ENCODE measurements at regions not wholly inside any gene's neighbourhood (a gene's known extent, or its start where the extent isn't known, plus 50 kb on each side); places are given as distances from the start of the nearest gene placed in this dataset.

DNA sequence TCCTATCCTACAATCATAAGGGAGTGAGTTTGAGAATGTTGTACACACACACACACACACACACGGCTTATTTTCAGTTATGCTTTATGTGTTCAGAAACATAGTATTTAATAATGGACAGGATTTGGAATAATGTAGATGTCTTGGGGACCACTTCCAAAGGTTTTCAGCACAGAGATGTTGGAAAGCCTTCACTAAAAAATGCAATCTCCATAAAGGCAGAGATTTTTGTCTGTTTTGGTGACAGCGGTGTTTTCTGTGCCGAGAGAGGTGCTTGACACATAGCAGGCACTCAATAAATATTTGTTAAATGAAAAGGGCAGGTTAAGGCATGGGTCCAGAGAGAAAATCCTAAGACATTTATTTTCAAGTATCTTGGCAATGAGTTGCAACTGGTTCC, 428.2 kb upstream of the RGMA start:
- no peak for DNase-seq

DNA sequence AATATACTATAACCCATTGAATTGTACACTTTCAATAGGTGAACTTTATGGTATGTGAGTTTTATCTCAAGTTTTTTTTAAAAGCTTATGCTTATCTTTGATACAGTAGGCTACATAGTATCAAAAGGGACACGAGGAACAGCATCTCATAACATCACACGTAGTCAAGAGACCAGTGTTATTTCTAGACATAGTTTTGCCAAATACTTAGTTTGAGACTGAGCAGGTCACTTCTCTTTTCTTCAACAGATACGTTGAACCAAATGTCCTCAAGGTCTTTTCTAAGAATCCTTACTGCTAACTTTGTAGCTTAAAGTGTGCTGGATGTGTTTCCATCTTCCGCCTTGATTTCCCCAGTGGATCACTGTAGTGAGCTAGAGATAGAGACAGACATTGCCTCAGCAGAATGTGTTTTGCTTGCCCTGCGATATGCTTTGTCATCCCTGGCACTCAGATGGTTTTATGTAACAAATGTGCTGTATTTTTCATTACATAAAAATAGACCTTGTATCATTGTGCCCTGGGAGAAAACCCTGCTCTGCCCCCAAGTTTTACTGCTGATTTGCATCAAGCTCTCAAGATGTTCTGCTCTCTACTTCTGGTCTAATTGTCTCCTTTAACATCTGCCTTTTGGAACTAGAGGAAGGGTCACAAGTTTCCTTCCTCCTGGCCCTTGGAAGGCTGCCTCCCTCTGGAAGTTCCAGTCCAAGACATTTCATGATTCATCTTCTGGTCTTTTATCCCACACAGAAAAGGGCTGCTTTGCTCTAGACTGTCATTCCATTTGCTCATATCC, 426.4 kb upstream of the RGMA start:
- DNase-seq: no peak

- no peak for DNase-seq
Measured at GRCh38 chr15:93506646-93507045, 417.6 kb upstream of the RGMA start.

DNA sequence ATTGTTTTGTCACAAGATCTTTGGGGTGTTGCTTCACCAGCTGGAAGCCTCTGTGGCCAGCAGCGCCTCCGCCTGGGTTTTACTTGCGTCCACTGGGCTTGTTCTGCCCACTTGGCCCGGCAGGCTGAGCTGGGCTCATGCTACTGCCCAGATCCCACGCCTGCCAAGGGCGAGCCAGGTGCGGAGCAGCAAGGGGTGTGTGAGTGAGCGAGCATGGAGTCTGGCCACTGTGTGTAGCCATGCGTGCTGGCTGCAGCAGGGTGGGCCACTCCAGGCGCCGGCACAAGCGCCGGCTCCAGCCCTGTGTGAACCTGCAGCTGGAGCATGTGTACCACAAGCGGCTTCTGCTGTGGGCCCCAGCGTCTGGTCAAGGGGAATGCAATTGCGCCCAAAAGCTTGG, 416.5 kb upstream of the RGMA start:
- DNase-seq: no peak

DNA sequence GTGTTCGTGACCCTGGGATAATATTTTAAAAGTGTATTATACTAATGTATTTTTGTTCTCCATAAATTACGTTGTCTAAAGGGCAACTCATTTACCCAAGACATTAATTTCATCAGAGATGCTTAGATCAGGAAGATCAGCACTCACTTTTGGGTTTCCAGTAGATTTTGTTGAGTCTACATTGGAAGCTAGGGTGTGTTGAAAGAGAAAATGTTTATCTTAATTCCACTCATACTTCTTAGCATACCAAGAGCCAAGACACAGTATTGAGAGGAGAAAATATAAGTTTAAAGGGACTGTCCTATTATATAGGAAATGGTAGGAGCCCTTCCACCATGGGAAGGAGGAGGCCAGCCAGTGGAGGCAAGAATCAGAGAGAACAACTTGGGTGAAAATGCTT, 412.9 kb upstream of the RGMA start:
- no peak for DNase-seq

DNA sequence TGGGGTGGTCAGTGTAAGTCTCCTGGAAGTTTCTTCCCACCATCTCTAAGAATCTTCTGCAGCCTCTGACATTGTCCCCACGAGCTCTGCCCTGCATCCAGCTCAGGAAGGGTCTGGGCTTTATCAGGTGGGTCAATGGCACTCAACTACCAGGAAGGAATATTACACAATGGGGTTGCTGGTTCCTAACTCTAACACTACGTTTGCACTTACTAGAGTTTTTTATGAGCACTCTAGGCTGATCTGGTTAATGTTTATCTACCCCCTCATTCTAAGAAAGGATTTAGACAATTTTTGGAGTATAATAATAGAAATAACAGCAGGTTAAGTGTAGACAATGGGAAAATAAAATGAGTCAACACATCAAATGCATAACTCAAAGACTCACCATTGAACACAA, 411.1 kb upstream of the RGMA start:
- no peak for DNase-seq

GRCh38 chr15:93497291-93497690, 408.3 kb upstream of the RGMA start:
- DNase-seq: no peak

DNA sequence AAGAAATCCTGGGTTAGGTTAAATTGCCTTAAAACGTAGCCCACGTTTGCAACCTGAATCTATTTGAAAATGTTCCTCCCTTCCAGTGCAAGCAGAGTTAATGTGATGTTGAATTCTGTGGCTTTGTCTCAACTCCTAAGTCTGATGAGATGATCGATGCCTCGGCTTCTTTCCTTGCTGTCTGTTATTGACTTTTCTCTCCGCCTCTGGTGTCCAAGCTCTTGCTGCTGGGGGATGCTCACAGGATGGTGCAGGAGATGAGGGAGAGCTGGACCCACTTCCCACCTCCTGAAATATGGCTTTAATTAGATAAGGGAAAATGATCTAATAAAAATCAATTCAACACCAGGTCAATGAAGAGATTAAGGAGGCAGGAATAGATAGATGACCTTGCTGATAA, 407.9 kb upstream of the RGMA start:
- no peak for DNase-seq

DNA sequence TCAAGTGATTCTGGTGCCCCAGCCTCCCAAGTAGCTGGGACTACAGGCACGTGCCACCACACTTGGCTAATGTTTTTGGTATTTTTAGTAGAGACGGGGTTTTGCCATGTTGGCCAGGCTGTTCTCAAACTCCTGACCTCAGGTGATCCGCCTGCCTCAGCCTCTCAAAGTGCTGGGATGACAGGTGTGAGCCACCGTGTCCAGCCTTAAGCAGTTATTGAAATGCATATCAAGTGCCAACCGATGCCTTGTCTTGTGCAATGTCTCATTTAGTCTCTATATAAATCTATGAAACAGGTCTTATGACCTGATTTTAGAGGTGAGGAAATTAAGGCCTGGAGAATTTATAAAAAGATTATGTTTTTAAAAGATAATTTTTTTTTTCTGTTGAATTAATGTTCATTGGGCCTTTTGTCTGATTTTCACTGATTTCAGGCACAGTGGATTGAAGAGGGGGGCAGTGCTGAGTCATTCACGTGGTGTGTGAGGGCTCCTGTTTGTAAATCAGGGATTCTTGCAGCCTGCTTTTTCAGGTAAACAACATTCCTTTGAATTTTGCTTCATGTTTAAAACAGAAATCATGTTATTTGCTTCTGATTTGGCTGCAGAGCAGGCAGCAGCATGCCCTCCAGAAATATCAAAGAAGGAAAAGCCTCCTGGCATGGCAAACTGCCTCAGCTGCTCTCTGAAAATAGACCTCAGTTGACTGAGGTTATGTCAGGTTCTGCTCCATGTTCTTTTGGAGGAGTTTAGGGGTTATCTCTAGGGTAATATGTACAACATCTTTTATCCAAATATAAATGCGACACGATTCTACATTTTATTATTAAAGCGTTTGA, 407.0 kb upstream of the RGMA start:
- DNase-seq: no peak

GRCh38 chr15:93493172-93493571, 404.2 kb upstream of the RGMA start:
- DNase-seq: no peak

- no peak for DNase-seq
Measured at GRCh38 chr15:93491291-93491690, 402.3 kb upstream of the RGMA start.

DNA sequence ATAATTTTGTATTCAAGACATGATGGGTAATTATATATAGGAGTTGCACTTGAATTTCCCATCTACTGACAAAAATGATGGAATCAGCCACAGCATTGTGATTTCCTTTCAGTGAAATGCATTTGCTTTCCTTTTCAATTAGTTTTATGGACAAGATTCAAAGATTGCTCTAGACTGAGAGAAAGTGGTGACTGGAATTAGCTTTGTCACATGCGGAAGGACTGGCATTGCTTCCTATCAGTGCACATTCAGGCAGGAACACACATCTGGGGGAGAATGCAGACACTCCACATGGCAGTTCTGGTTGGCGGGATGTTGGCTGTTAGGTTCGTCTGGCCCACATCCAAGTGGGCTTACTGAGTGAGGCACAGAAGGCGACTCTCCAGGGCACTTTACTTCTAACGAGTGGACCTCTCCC, 399.3 kb upstream of the RGMA start:
- DNase-seq: no peak

GRCh38 chr15:93486407-93487117, 397.6 kb upstream of the RGMA start:
- DNase-seq: no peak

DNA sequence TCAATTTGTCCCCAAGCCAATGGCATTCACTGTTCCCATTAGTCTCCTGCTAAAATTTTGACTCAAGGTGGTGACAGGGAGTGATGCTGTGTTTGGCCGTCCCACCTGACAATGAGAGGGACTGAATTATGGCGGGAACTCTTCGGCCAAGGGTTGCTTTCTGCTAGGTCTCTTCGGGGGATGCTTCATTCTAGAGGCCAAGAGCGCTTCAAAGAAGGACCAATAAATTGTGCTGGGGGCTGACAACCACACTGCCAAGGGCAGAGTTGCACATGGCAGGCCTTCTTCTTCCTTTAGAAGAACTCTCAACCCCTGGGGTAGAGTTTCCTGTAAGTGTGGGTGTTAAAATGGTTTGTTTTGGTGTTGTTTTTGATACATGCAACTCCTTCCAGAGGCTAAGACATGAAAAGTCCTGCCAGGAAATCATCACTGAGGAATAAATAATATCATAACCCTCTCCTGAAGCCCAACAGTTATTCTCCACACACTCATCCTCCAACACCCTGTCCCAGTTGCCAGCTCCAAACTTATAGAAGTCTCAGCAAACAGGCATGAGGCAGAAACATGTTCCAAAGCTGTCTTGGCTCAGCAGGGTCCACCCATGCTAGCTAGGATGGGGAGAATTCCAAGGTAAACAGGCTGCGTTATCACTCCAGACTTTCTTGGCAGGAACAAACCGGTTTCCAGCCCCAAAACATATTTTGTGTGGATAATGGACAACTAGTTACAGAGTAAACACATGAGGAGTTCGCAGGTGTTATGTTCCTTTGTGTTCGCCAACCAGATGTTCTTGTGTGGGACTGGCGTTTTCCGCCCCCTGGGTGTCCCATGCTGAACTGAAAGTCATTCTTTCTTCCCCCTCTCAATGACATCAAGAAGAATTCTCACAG, 396.7 kb upstream of the RGMA start:
- peak; percentile 47 for DNase-seq

DNA sequence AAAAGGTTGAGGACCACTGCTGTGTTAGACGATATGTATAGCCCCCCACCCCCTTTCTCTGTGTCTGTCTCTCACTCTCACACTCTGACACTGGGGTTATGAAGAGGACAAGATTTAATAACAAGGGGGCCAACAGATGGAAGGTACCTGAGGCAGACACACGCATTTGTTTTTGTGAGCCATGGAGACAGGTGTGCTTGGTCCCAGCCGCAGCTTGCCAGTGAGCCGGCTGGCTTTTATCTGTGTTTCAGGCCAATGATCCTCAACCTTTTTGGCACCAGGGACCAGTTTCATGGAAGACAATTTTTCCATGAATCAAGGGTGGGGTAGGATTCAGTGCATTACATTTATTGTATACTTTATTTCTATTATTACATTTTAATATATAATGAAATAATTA, 394.9 kb upstream of the RGMA start:
- no peak for DNase-seq

- no peak for DNase-seq
Measured at GRCh38 chr15:93482731-93483130, 393.7 kb upstream of the RGMA start.

DNA sequence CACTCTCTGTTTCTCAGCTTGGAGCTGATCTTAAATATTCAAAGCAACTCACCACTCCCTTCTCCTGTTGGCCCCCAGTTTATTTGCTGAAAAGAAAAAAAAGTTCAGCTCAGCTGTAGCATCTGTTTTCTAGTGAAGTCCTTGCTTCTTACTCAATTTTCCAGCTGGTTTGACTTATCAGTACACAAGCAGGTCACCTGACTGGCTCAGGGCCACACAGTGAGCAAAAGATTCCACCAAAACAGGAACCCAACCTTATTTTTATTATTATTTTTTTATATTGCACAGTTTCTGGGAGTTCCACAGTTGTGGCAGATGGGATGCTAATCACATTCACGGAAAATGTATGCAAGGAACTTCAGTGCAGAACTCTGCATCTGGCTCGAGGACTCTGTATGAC, 390.7 kb upstream of the RGMA start:
- no peak for DNase-seq

DNA sequence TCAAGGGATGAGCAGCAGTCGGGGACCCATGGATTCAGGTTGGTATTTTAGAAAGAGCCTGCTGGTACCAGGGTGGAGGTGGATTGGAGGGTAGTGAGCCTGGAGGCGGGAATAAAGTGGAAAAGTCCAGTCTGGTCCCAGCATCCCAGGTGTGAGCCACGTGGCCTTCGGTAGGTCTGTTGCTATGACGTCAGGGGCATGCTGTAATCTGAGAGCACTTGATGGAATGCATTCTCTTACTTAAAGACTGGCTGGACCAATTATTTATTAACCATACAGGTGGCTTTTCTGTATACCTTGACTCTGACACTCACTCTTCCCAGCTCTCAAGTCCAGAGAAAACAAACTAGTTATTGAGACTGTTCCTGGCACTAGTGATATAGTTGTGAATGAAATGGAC, 389.9 kb upstream of the RGMA start:
- DNase-seq: no peak

- DNase-seq: no peak
Measured at GRCh38 chr15:93477721-93478120, 388.7 kb upstream of the RGMA start.

DNA sequence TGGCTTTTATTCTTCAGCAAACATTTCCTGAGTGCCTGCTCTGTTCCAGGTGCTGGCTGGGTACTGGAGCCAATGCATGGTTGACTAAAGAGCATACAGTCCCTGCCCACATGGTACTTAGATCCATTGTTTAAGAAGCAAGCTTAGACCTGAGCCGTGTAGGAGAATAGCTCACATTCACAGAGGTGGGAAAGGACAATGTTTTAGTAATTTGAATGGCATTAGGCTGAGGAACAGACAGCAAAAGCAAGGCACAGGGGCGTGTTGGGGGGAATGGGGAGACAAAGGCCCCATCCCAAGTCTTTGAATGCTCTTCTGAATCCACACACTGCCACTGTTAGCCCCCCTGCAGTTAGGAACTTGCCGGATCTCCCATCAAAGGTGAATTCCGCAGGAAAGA, 388.2 kb upstream of the RGMA start:
- no peak for DNase-seq

DNA sequence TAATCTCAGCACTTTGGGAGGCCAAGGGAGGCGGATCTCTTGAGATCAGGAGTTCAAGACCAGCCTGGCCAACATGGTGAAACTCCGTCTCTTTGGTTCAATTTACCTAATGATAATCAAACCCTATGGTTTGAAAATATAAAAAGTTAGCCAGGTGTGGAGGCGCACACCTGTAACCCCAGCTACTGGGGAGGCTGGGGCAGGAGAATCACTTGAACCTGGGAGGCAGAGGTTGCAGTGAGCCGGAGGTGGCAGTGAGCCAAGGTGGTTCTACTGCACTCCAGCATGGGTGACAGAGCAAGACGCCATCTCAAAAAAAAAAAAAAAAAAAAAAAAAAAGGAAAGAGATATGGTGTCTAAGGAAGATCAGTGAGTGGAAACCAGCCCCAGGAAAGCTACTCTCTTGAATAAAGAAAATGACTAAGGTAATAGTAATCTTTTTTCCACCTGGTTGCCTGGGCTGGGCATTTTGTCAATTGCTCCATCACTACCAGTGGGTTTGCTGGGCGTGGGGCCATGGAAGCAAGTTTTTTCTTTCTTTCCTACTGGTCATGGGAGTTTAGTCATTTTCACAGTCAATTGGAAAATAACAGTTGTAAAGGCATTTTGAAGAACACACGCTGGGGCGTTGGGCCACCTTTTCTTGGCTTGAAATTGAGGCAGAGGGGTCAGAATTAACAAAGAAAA, 387.6 kb upstream of the RGMA start:
- DNase-seq: no peak

- no peak for DNase-seq
Measured at GRCh38 chr15:93474728-93475127, 385.7 kb upstream of the RGMA start.

All from NCI-H748 treated with DMSO at 0.1 percent for 48 hours (cell line).